OCI-LY1 (cell line): ENCODE measurements at regions not wholly inside any gene's neighbourhood (a gene's known extent, or its start where the extent isn't known, plus 50 kb on each side); places are given as distances from the start of the nearest gene placed in this dataset.

ENCODE experiments used
- H2AFZ ChIP-seq: fragments of 200-600 bp; sonication (generic), shearing (Covaris generic); 2 replicates; pipeline ENCODE4 v1.6.0; 2014; ENCODE audit warnings: antibody characterized with exemption, mild to moderate bottlenecking, low read length
- H3F3A ChIP-seq: fragments of 200-600 bp; sonication (generic), shearing (Covaris generic); 2 replicates; pipeline ENCODE4 v1.6.0; 2014; ENCODE audit warnings: mild to moderate bottlenecking, antibody characterized with exemption, low read length, moderate library complexity; ENCODE audit not compliant: insufficient read depth
- H3K27ac ChIP-seq: fragments of 200-600 bp; sonication (generic); 2 replicates; pipeline ENCODE4 v1.5.1; 2014; ENCODE audit warnings: low read length, mixed run types, mild to moderate bottlenecking, low read depth; ENCODE audit not compliant: poor library complexity, severe bottlenecking
- H3K27me3 ChIP-seq: fragments of 200-600 bp; sonication (generic); 2 replicates; pipeline ENCODE4 v1.6.0; 2014; ENCODE audit warnings: antibody characterized with exemption, mild to moderate bottlenecking, low read length, moderate library complexity; ENCODE audit not compliant: insufficient read depth
- H3K36me3 ChIP-seq: fragments of 200-600 bp; sonication (generic); 2 replicates; pipeline ENCODE4 v1.6.1; 2014; ENCODE audit warnings: mild to moderate bottlenecking, antibody characterized with exemption, low read length, moderate library complexity, mixed read lengths; ENCODE audit not compliant: insufficient read depth
- H3K4me1 ChIP-seq: fragments of 200-600 bp; sonication (generic); 2 replicates; pipeline ENCODE4 v1.5.1; 2014; ENCODE audit warnings: mild to moderate bottlenecking, low read length, moderate library complexity; ENCODE audit not compliant: insufficient read depth, severe bottlenecking
- H3K4me2 ChIP-seq: fragments of 200-600 bp; sonication (generic), shearing (Covaris generic); 2 replicates; pipeline ENCODE4 v1.6.1; 2014; ENCODE audit warnings: low read length
- H3K4me3 ChIP-seq: fragments of 200-600 bp; sonication (generic); 2 replicates; pipeline ENCODE4 v1.5.1; 2014; ENCODE audit warnings: low read length, low read depth, mild to moderate bottlenecking, mixed read lengths; ENCODE audit not compliant: poor library complexity, severe bottlenecking
- H3K79me2 ChIP-seq: fragments of 200-600 bp; shearing (Covaris generic); 2 replicates; pipeline ENCODE4 v1.6.1; 2016; ENCODE audit warnings: mixed run types, low read length, mixed read lengths; ENCODE audit not compliant: insufficient read depth
- H3K9ac ChIP-seq: fragments of 200-600 bp; sonication (generic), shearing (Covaris generic); 2 replicates; pipeline ENCODE4 v1.6.1; 2014; ENCODE audit warnings: mild to moderate bottlenecking, low read length, mixed read lengths
- H3K9me2 ChIP-seq: fragments of 200-600 bp; sonication (generic), shearing (Covaris generic); 2 replicates; pipeline ENCODE4 v1.6.1; 2014; ENCODE audit warnings: low read depth, mild to moderate bottlenecking, low read length, mixed read lengths
- H3K9me3 ChIP-seq: fragments of 200-600 bp; shearing (Covaris generic); 2 replicates; pipeline ENCODE4 v1.6.1; 2014; ENCODE audit warnings: low read length, mixed read lengths
- H4K20me1 ChIP-seq: fragments of 200-600 bp; sonication (generic), shearing (Covaris generic); 2 replicates; pipeline ENCODE4 v1.6.0; 2016; ENCODE audit warnings: mild to moderate bottlenecking, low read length; ENCODE audit not compliant: insufficient read depth
- CTCF ChIP-seq: fragments of 200-600 bp; sonication (generic), shearing (Covaris generic); IDR thresholded peaks from 2 replicates; pipeline ENCODE4 v1.5.1; 2017; ENCODE audit warnings: mild to moderate bottlenecking, antibody characterized with exemption, low read length, moderate library complexity, mixed read lengths
- EZH2 ChIP-seq: fragments of 200-600 bp; sonication (generic), shearing (Covaris generic); IDR thresholded peaks from 2 replicates; pipeline ENCODE4 v1.8.0; 2017; ENCODE audit warnings: borderline replicate concordance, mixed run types, mild to moderate bottlenecking, antibody characterized with exemption, low read length, moderate library complexity, mixed read lengths

- H3K79me2 ChIP-seq = no peaks in the 10 kb centered on the region
- no peaks in the 10 kb centered on the region for H3K4me1 ChIP-seq
- no peak overlapping the region for H3K9ac ChIP-seq
- H3K9me3 ChIP-seq = no peaks in the 10 kb centered on the region
- H3K27ac ChIP-seq = no peak overlapping the region
- no peak overlapping the region for H3K4me3 ChIP-seq
- no peaks in the 10 kb centered on the region for H3K27me3 ChIP-seq
- no peaks in the 10 kb centered on the region for H3F3A ChIP-seq
- H3K9me2 ChIP-seq = no peaks in the 10 kb centered on the region
- TF ChIP-seq EZH2 (no peak), CTCF (no peak)
- no peaks in the 10 kb centered on the region for H3K36me3 ChIP-seq
- no peak overlapping the region for H3K4me2 ChIP-seq
- no peaks in the 10 kb centered on the region for H4K20me1 ChIP-seq
- H2AFZ ChIP-seq = no peak overlapping the region
Measured at GRCh38 chr12:90086281-90086680, 377.6 kb upstream of the ATP2B1 start.

- no peaks in the 10 kb centered on the region for H3K79me2 ChIP-seq
- H3K9ac ChIP-seq = no peak overlapping the region
- H3F3A ChIP-seq = no peaks in the 10 kb centered on the region
- no peak overlapping the region for H3K4me2 ChIP-seq
- no peaks in the 10 kb centered on the region for H3K36me3 ChIP-seq
- H3K9me3 ChIP-seq = no peaks in the 10 kb centered on the region
- no peaks in the 10 kb centered on the region for H4K20me1 ChIP-seq
- TF ChIP-seq EZH2 = no peak
- TF ChIP-seq CTCF = no peak
- no peak overlapping the region for H3K4me3 ChIP-seq
- H3K9me2 ChIP-seq = no peaks in the 10 kb centered on the region
- H2AFZ ChIP-seq = no peak overlapping the region
- H3K27ac ChIP-seq = no peak overlapping the region
- H3K4me1 ChIP-seq = no peaks in the 10 kb centered on the region
- no peaks in the 10 kb centered on the region for H3K27me3 ChIP-seq
Measured at GRCh38 chr12:90085494-90086274, 377.0 kb upstream of the ATP2B1 start.

GRCh38 chr12:90084018-90084417, 375.4 kb upstream of the ATP2B1 start:
- Histone ChIP-seq H3K9me2 (no peaks in the 10 kb centered on the region), H3K9ac (no peak overlapping the region), H3K27ac (no peak overlapping the region), H4K20me1 (no peaks in the 10 kb centered on the region), H3K4me3 (no peak overlapping the region), H3K4me2 (no peak overlapping the region), H3K36me3 (no peaks in the 10 kb centered on the region), H3F3A (no peaks in the 10 kb centered on the region), H3K27me3 (no peaks in the 10 kb centered on the region), H3K4me1 (no peaks in the 10 kb centered on the region), H2AFZ (no peak overlapping the region), H3K9me3 (no peaks in the 10 kb centered on the region), H3K79me2 (no peaks in the 10 kb centered on the region)
- TF ChIP-seq CTCF (no peak), EZH2 (no peak)
